ENCODE measurements at regions not wholly inside any gene's neighbourhood (a gene's known extent, or its start where the extent isn't known, plus 50 kb on each side); places are given as distances from the start of the nearest gene placed in this dataset.

- POLR2A ChIA-PET (ENCODE audit: unreplicated experiment), result no interaction called here
- no peaks in the 10 kb centered on the region for H3K4me1 ChIP-seq (ENCODE audit: insufficient read depth, low read length)
- no peaks in the 10 kb centered on the region for H3F3A ChIP-seq (ENCODE audit: low read length, unreplicated experiment)
- ATAC-seq, result no peak
- intact Hi-C loops (cut with micrococcal nuclease), result no loop called here
- DNase-seq, result no peak
- CTCF ChIA-PET, result no interaction called here
- TF ChIP-seq, protein P1, sequence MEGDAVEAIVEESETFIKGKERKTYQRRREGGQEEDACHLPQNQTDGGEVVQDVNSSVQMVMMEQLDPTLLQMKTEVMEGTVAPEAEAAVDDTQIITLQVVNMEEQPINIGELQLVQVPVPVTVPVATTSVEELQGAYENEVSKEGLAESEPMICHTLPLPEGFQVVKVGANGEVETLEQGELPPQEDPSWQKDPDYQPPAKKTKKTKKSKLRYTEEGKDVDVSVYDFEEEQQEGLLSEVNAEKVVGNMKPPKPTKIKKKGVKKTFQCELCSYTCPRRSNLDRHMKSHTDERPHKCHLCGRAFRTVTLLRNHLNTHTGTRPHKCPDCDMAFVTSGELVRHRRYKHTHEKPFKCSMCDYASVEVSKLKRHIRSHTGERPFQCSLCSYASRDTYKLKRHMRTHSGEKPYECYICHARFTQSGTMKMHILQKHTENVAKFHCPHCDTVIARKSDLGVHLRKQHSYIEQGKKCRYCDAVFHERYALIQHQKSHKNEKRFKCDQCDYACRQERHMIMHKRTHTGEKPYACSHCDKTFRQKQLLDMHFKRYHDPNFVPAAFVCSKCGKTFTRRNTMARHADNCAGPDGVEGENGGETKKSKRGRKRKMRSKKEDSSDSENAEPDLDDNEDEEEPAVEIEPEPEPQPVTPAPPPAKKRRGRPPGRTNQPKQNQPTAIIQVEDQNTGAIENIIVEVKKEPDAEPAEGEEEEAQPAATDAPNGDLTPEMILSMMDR (conservative IDR thresholded peaks at IDR 0.05; ENCODE audit: low read depth, low read length), result no peak
- no peak for TF ChIP-seq EZH2 (IDR thresholded peaks at IDR 0.05; ENCODE audit: low read length, unreplicated experiment)
- TF ChIP-seq EZH2phosphoT487 (IDR thresholded peaks at IDR 0.05; ENCODE audit: borderline replicate concordance, low read length), result no peak
- H3K9me2 ChIP-seq (replicated peaks; ENCODE audit: low read length), result no peaks in the 10 kb centered on the region
- peaks cover 17% of the 10 kb centered on the region; the same call in 1 of the 2 replicates for H3K27me3 ChIP-seq (ENCODE audit: low read length)
- H3K4me2 ChIP-seq (ENCODE audit: low read length), result no peak overlapping the region
- H3K9ac ChIP-seq (ENCODE audit: low read length), result no peak overlapping the region
- no TSS peak for BruUV-seq (replicated peaks)
- H3K27ac ChIP-seq (ENCODE audit: low read length), result no peak overlapping the region
- H3K4me3 ChIP-seq (ENCODE audit: low read length), result no peak overlapping the region
- H3K79me2 ChIP-seq (ENCODE audit: low read length), result no peaks in the 10 kb centered on the region
- no peak overlapping the region for H2AFZ ChIP-seq (ENCODE audit: low read length)
- H3K36me3 ChIP-seq (ENCODE audit: low read depth, low read length), result no peaks in the 10 kb centered on the region
- H3K9me3 ChIP-seq (ENCODE audit: low read length), result no peaks in the 10 kb centered on the region
- H4K20me1 ChIP-seq (ENCODE audit: low read length), result no peaks in the 10 kb centered on the region
Measured at GRCh38 chr12:25054783-25055144, 105.9 kb upstream of the BCAT1 start.

GRCh38 chr12:25054076-25054782 lies 105.3 kb upstream of the BCAT1 start:
- intact Hi-C loops (cut with micrococcal nuclease), result no loop called here
- H3K79me2 ChIP-seq (ENCODE audit: low read length), result no peaks in the 10 kb centered on the region
- H2AFZ ChIP-seq (ENCODE audit: low read length), result no peak overlapping the region
- peaks cover 17% of the 10 kb centered on the region; the same call in 1 of the 2 replicates for H3K27me3 ChIP-seq (ENCODE audit: low read length)
- H3K9me2 ChIP-seq (replicated peaks; ENCODE audit: low read length), result no peaks in the 10 kb centered on the region
- ChIA-PET CTCF (no interaction called here), POLR2A (ENCODE audit: unreplicated experiment) (no interaction called here)
- ATAC-seq (no peak), DNase-seq (peak; percentile 2)
- no peaks in the 10 kb centered on the region for H4K20me1 ChIP-seq (ENCODE audit: low read length)
- H3K4me3 ChIP-seq (ENCODE audit: low read length), result no peak overlapping the region
- no TSS peak for BruUV-seq (replicated peaks)
- H3K9ac ChIP-seq (ENCODE audit: low read length), result no peak overlapping the region
- H3K27ac ChIP-seq (ENCODE audit: low read length), result no peak overlapping the region
- H3K4me2 ChIP-seq (ENCODE audit: low read length), result no peak overlapping the region
- H3K36me3 ChIP-seq (ENCODE audit: low read depth, low read length), result no peaks in the 10 kb centered on the region
- H3K9me3 ChIP-seq (ENCODE audit: low read length), result no peaks in the 10 kb centered on the region
- TF ChIP-seq EZH2phosphoT487 (IDR thresholded peaks at IDR 0.05; ENCODE audit: borderline replicate concordance, low read length) (no peak), EZH2 (IDR thresholded peaks at IDR 0.05; ENCODE audit: low read length, unreplicated experiment) (no peak)
- TF ChIP-seq, protein P1 (conservative IDR thresholded peaks at IDR 0.05; ENCODE audit: low read depth, low read length), result no peak
- no peaks in the 10 kb centered on the region for H3F3A ChIP-seq (ENCODE audit: low read length, unreplicated experiment)
- no peaks in the 10 kb centered on the region for H3K4me1 ChIP-seq (ENCODE audit: insufficient read depth, low read length)

GRCh38 chr12:25052914-25053211 lies 104.0 kb upstream of the BCAT1 start:
- H3K79me2 ChIP-seq (ENCODE audit: low read length), result no peaks in the 10 kb centered on the region
- no peak overlapping the region for H3K4me2 ChIP-seq (ENCODE audit: low read length)
- intact Hi-C loops (cut with micrococcal nuclease), result no loop called here
- H3K9me3 ChIP-seq (ENCODE audit: low read length), result no peaks in the 10 kb centered on the region
- H2AFZ ChIP-seq (ENCODE audit: low read length), result no peak overlapping the region
- no peaks in the 10 kb centered on the region for H4K20me1 ChIP-seq (ENCODE audit: low read length)
- no peaks in the 10 kb centered on the region for H3K4me1 ChIP-seq (ENCODE audit: insufficient read depth, low read length)
- TF ChIP-seq EZH2 (IDR thresholded peaks at IDR 0.05; ENCODE audit: low read length, unreplicated experiment) (no peak), EZH2phosphoT487 (IDR thresholded peaks at IDR 0.05; ENCODE audit: borderline replicate concordance, low read length) (no peak)
- TF ChIP-seq, protein P1 (conservative IDR thresholded peaks at IDR 0.05; ENCODE audit: low read depth, low read length), result no peak
- H3F3A ChIP-seq (ENCODE audit: low read length, unreplicated experiment), result no peaks in the 10 kb centered on the region
- ATAC-seq, result no peak
- H3K9ac ChIP-seq (ENCODE audit: low read length), result no peak overlapping the region
- H3K27ac ChIP-seq (ENCODE audit: low read length), result no peak overlapping the region
- no peak overlapping the region for H3K4me3 ChIP-seq (ENCODE audit: low read length)
- H3K36me3 ChIP-seq (ENCODE audit: low read depth, low read length), result no peaks in the 10 kb centered on the region
- peaks cover 17% of the 10 kb centered on the region; the same call in 1 of the 2 replicates for H3K27me3 ChIP-seq (ENCODE audit: low read length)
- ChIA-PET CTCF (no interaction called here), POLR2A (ENCODE audit: unreplicated experiment) (no interaction called here)
- H3K9me2 ChIP-seq (replicated peaks; ENCODE audit: low read length), result no peaks in the 10 kb centered on the region
- no TSS peak for BruUV-seq (replicated peaks)
- no peak for DNase-seq

All from PC-3 (cell line).